ENCODE measurements at regions not wholly inside any gene's neighbourhood (a gene's known extent, or its start where the extent isn't known, plus 50 kb on each side); places are given as distances from the start of the nearest gene placed in this dataset.

- no peaks in the 10 kb centered on the region for H3K4me1 ChIP-seq (ENCODE audit: insufficient read depth, low read length)
- H3K9me3 ChIP-seq (ENCODE audit: control insufficient read depth, insufficient read depth, low read length) = no peaks in the 10 kb centered on the region
- H3K36me3 ChIP-seq (ENCODE audit: insufficient read depth, low read length) = no peaks in the 10 kb centered on the region
- no peak overlapping the region for H3K9ac ChIP-seq (ENCODE audit: low read depth, low read length)
These were observed 156.1 kb downstream of the PTCSC3 start for GRCh38 chr14:36020120-36021029.

- no peak overlapping the region for H3K9ac ChIP-seq (ENCODE audit: low read depth, low read length)
- H3K9me3 ChIP-seq (ENCODE audit: control insufficient read depth, insufficient read depth, low read length) = no peaks in the 10 kb centered on the region
- no peaks in the 10 kb centered on the region for H3K4me1 ChIP-seq (ENCODE audit: insufficient read depth, low read length)
These were observed 157.4 kb downstream of the PTCSC3 start for GRCh38 chr14:36019126-36019525.

GRCh38 chr14:36014236-36014635, 162.3 kb downstream of the PTCSC3 start:
- Histone ChIP-seq H3K4me1 (ENCODE audit: insufficient read depth, low read length) (peaks cover 14% of the 10 kb centered on the region; the same call in 1 of the 2 replicates), H3K9ac (ENCODE audit: low read depth, low read length) (no peak overlapping the region), H3K36me3 (ENCODE audit: insufficient read depth, low read length) (no peaks in the 10 kb centered on the region), H3K9me3 (ENCODE audit: control insufficient read depth, insufficient read depth, low read length) (no peaks in the 10 kb centered on the region)

More at GRCh38 chr14:36019126-36019525, 157.4 kb downstream of the PTCSC3 start:
- H3K36me3 ChIP-seq (ENCODE audit: insufficient read depth, low read length) = no peaks in the 10 kb centered on the region

- H3K4me1 ChIP-seq (ENCODE audit: insufficient read depth, low read length) = peaks cover 19% of the 10 kb centered on the region; the same call in 1 of the 2 replicates
- no peaks in the 10 kb centered on the region for H3K36me3 ChIP-seq (ENCODE audit: insufficient read depth, low read length)
- H3K9ac ChIP-seq (ENCODE audit: low read depth, low read length) = no peak overlapping the region
- H3K9me3 ChIP-seq (ENCODE audit: control insufficient read depth, insufficient read depth, low read length) = no peaks in the 10 kb centered on the region
These were observed 163.0 kb downstream of the PTCSC3 start for GRCh38 chr14:36013483-36013882.

GRCh38 chr14:36012621-36013020, 163.9 kb downstream of the PTCSC3 start:
- H3K4me1 ChIP-seq (ENCODE audit: insufficient read depth, low read length) = peaks cover 19% of the 10 kb centered on the region; the same call in 1 of the 2 replicates
- H3K9ac ChIP-seq (ENCODE audit: low read depth, low read length) = no peak overlapping the region
- no peaks in the 10 kb centered on the region for H3K9me3 ChIP-seq (ENCODE audit: control insufficient read depth, insufficient read depth, low read length)
- H3K36me3 ChIP-seq (ENCODE audit: insufficient read depth, low read length) = no peaks in the 10 kb centered on the region

GRCh38 chr14:36009643-36010042, 166.9 kb downstream of the PTCSC3 start:
- Histone ChIP-seq H3K4me1 (ENCODE audit: insufficient read depth, low read length) (peaks cover 19% of the 10 kb centered on the region; the same call in 1 of the 2 replicates), H3K9me3 (ENCODE audit: control insufficient read depth, insufficient read depth, low read length) (no peaks in the 10 kb centered on the region), H3K36me3 (ENCODE audit: insufficient read depth, low read length) (no peaks in the 10 kb centered on the region), H3K9ac (ENCODE audit: low read depth, low read length) (no peak overlapping the region)

GRCh38 chr14:36006623-36007022, 169.9 kb downstream of the PTCSC3 start:
- Histone ChIP-seq H3K9me3 (ENCODE audit: control insufficient read depth, insufficient read depth, low read length) (no peaks in the 10 kb centered on the region), H3K9ac (ENCODE audit: low read depth, low read length) (no peak overlapping the region), H3K4me1 (ENCODE audit: insufficient read depth, low read length) (peaks cover 19% of the 10 kb centered on the region; the same call in 1 of the 2 replicates), H3K36me3 (ENCODE audit: insufficient read depth, low read length) (no peaks in the 10 kb centered on the region)

- no peaks in the 10 kb centered on the region for H3K9me3 ChIP-seq (ENCODE audit: control insufficient read depth, insufficient read depth, low read length)
- no peaks in the 10 kb centered on the region for H3K36me3 ChIP-seq (ENCODE audit: insufficient read depth, low read length)
- no peak overlapping the region for H3K9ac ChIP-seq (ENCODE audit: low read depth, low read length)
- peaks cover 19% of the 10 kb centered on the region; the same call in 1 of the 2 replicates for H3K4me1 ChIP-seq (ENCODE audit: insufficient read depth, low read length)
These were observed 170.9 kb downstream of the PTCSC3 start for GRCh38 chr14:36005670-36006069.

GRCh38 chr14:36001936-36002335, 174.6 kb downstream of the PTCSC3 start:
- H3K9me3 ChIP-seq (ENCODE audit: control insufficient read depth, insufficient read depth, low read length) = no peaks in the 10 kb centered on the region
- H3K4me1 ChIP-seq (ENCODE audit: insufficient read depth, low read length) = peaks cover 4% of the 10 kb centered on the region; the same call in 1 of the 2 replicates
- no peak overlapping the region for H3K9ac ChIP-seq (ENCODE audit: low read depth, low read length)
- H3K36me3 ChIP-seq (ENCODE audit: insufficient read depth, low read length) = no peaks in the 10 kb centered on the region

- Histone ChIP-seq H3K9ac (ENCODE audit: low read depth, low read length) (no peak overlapping the region), H3K36me3 (ENCODE audit: insufficient read depth, low read length) (no peaks in the 10 kb centered on the region), H3K9me3 (ENCODE audit: control insufficient read depth, insufficient read depth, low read length) (no peaks in the 10 kb centered on the region), H3K4me1 (ENCODE audit: insufficient read depth, low read length) (peaks cover 4% of the 10 kb centered on the region; the same call in 1 of the 2 replicates)
These were observed 173.2 kb downstream of the BRMS1L start for GRCh38 chr14:35999294-35999693.

- H3K36me3 ChIP-seq (ENCODE audit: insufficient read depth, low read length) = no peaks in the 10 kb centered on the region
- H3K9ac ChIP-seq (ENCODE audit: low read depth, low read length) = no peak overlapping the region
- H3K9me3 ChIP-seq (ENCODE audit: control insufficient read depth, insufficient read depth, low read length) = no peaks in the 10 kb centered on the region
- H3K4me1 ChIP-seq (ENCODE audit: insufficient read depth, low read length) = peaks cover 4% of the 10 kb centered on the region; the same call in 1 of the 2 replicates
These were observed 172.2 kb downstream of the BRMS1L start for GRCh38 chr14:35998303-35998702.

GRCh38 chr14:35993684-35993960, 167.5 kb downstream of the BRMS1L start:
- Histone ChIP-seq H3K36me3 (ENCODE audit: insufficient read depth, low read length) (no peaks in the 10 kb centered on the region), H3K4me1 (ENCODE audit: insufficient read depth, low read length) (peaks cover 4% of the 10 kb centered on the region; the same call in 1 of the 2 replicates), H3K9ac (ENCODE audit: low read depth, low read length) (no peak overlapping the region), H3K9me3 (ENCODE audit: control insufficient read depth, insufficient read depth, low read length) (no peaks in the 10 kb centered on the region)

- H3K9ac ChIP-seq (ENCODE audit: low read depth, low read length) = no peak overlapping the region
- H3K36me3 ChIP-seq (ENCODE audit: insufficient read depth, low read length) = no peaks in the 10 kb centered on the region
- H3K4me1 ChIP-seq (ENCODE audit: insufficient read depth, low read length) = peaks cover 4% of the 10 kb centered on the region; the same call in 1 of the 2 replicates
- H3K9me3 ChIP-seq (ENCODE audit: control insufficient read depth, insufficient read depth, low read length) = no peaks in the 10 kb centered on the region
These were observed 166.9 kb downstream of the BRMS1L start for GRCh38 chr14:35992816-35993683.

- no peak overlapping the region for H3K9ac ChIP-seq (ENCODE audit: low read depth, low read length)
- H3K4me1 ChIP-seq (ENCODE audit: insufficient read depth, low read length) = no peaks in the 10 kb centered on the region; the same call in 1 of the 2 replicates
- no peaks in the 10 kb centered on the region for H3K9me3 ChIP-seq (ENCODE audit: control insufficient read depth, insufficient read depth, low read length)
- no peaks in the 10 kb centered on the region for H3K36me3 ChIP-seq (ENCODE audit: insufficient read depth, low read length)
These were observed 165.2 kb downstream of the BRMS1L start for GRCh38 chr14:35991356-35991755.
